Right lobe of liver (tissue), 6 donors: ENCODE measurements at regions not wholly inside any gene's neighbourhood (a gene's known extent, or its start where the extent isn't known, plus 50 kb on each side); places are given as distances from the start of the nearest gene placed in this dataset.
"Not testable (repeated sequence)": the region's sequence is repeated elsewhere in the genome, so short reads cannot be mapped to it uniquely, and the experiment has no call there.

Experiments
- ATAC-seq, 4 donors: fragments of 200-7000 bp; cut with Tn5 transposase; one replicate each; pipeline ENCODE4 v1.9.1; 2020; ENCODE audit warnings: mild to moderate bottlenecking in 4 of 4, moderate library complexity in 4 of 4
- DNase-seq, 3 donors: peaks; one replicate each; pipeline ENCODE4 v3.0.0-alpha.2; 2020
- H3K27ac ChIP-seq, 3 donors: fragments of 200-600 bp; one replicate each; pipeline ENCODE4 v1.8.0; 2022
- H3K27me3 ChIP-seq, 2 donors: fragments of 200-600 bp; one replicate each; pipeline ENCODE4 v1.8.0; 2022
- H3K36me3 ChIP-seq, 4 donors: fragments of 200-600 bp; sonication (generic) in 1 of 4; one replicate each; pipeline versions ENCODE4 v1.5.1 to v1.8.0; 2017 to 2022; ENCODE audit warnings: control low read depth in 1 of 4
- H3K4me1 ChIP-seq, 4 donors: fragments of 200-600 bp; sonication (generic) in 1 of 4; one replicate each; pipeline versions ENCODE4 v1.5.1 to v1.8.0; 2017 to 2022; ENCODE audit warnings: control low read depth in 1 of 4
- H3K4me3 ChIP-seq, 3 donors: fragments of 200-600 bp; one replicate each; pipeline ENCODE4 v1.8.0; 2022
- H3K9me3 ChIP-seq, 4 donors: fragments of 200-600 bp; sonication (generic) in 1 of 4; one replicate each; pipeline versions ENCODE4 v1.5.1 to v1.8.0; 2017 to 2022; ENCODE audit warnings: control low read depth in 1 of 4
- CTCF ChIP-seq, 4 donors: fragments of 200-600 bp in 3 of 4; fragments of 450-650 bp in 1 of 4; IDR thresholded peaks; one replicate each; pipeline versions ENCODE4 v1.5.1 to v1.8.0; 2016 to 2022; ENCODE audit warnings: antibody characterized with exemption in 4 of 4, mild to moderate bottlenecking in 2 of 4
- POLR2A ChIP-seq: fragments of 450-650 bp; IDR thresholded peaks from one replicate; pipeline ENCODE4 v1.6.1; 2017; ENCODE audit warnings: antibody characterized with exemption, mild to moderate bottlenecking
- WGBS: methylation state at CpG from one replicate; pipeline ENCODE4 v1.1.6; 2018; ENCODE audit warnings: low coverage, low lambda C conversion rate; ENCODE audit not compliant: insufficient coverage; ENCODE audit errors: missing lambda C conversion rate; 5-methylcytosine and 5-hydroxymethylcytosine counted together
- intact Hi-C, 2 donors: fragments of 100-400 bp; cut with DNase I; formaldehyde crosslinking; loops; one replicate each; pipeline versions ENCODE4 v1.11.2 to v1.14.1; 2022
- donor health status: DM: no; HTN: yes; CAD: no.
- donor health status: DM: no; HTN: no; CAD: no.
- donor health status: DM: no; HTN: no; CAD: no.
- donor health status: DM: no; HTN: yes; CAD: no.
- donor health status: DM: no; HTN: yes; CAD: no.

GRCh38 chr3:26312816-26313215 lies 309.8 kb upstream of the LRRC3B start:
- WGBS = 80% methylated on average over 1 of the region's 5 CpGs
- DNase-seq = no peak
- intact Hi-C loops = no loop called here
- Histone ChIP-seq H3K4me3 (no peak overlapping the region), H3K27me3 (no peaks in the 10 kb centered on the region), H3K27ac (no peak overlapping the region), H3K36me3 (no peaks in the 10 kb centered on the region), H3K4me1 (no peaks in the 10 kb centered on the region), H3K9me3 (no peaks in the 10 kb centered on the region)
- ATAC-seq = no peak
- no peak for TF ChIP-seq CTCF (IDR thresholded peaks at IDR 0.05)

GRCh38 chr3:26316472-26316871 lies 306.1 kb upstream of the LRRC3B start:
- H3K27me3 ChIP-seq = no peaks in the 10 kb centered on the region
- no peak overlapping the region for H3K4me3 ChIP-seq
- DNase-seq (no peak), ATAC-seq (no peak)
- H3K36me3 ChIP-seq = no peaks in the 10 kb centered on the region
- H3K27ac ChIP-seq = no peak overlapping the region
- intact Hi-C loops = no loop called here
- TF ChIP-seq POLR2A (no peak), CTCF (IDR thresholded peaks at IDR 0.05) (no peak)
- no peaks in the 10 kb centered on the region for H3K9me3 ChIP-seq
- H3K4me1 ChIP-seq = no peaks in the 10 kb centered on the region

GRCh38 chr3:26323741-26324140 lies 298.8 kb upstream of the LRRC3B start:
- ATAC-seq, H3K27me3 ChIP-seq, H3K36me3 ChIP-seq, intact Hi-C loops, H3K4me3 ChIP-seq, H3K27ac ChIP-seq, H3K4me1 ChIP-seq, DNase-seq, H3K9me3 ChIP-seq: not testable (repeated sequence)
- 42% methylated on average over 3 of the region's 6 CpGs for WGBS

- DNase-seq = no peak
- H3K4me1 ChIP-seq = no peaks in the 10 kb centered on the region
- TF ChIP-seq POLR2A = no peak
- TF ChIP-seq CTCF (IDR thresholded peaks at IDR 0.05) = no peak
- H3K36me3 ChIP-seq = no peaks in the 10 kb centered on the region
- 27% methylated on average over 2 of the region's 3 CpGs for WGBS
- H3K27me3 ChIP-seq = no peaks in the 10 kb centered on the region
- no peak overlapping the region for H3K27ac ChIP-seq
- intact Hi-C loops = no loop called here
- no peaks in the 10 kb centered on the region for H3K9me3 ChIP-seq
- peak in 1 of 4 donors; percentile 17 for ATAC-seq
- H3K4me3 ChIP-seq = no peak overlapping the region
Measured at GRCh38 chr3:26340001-26340400, 282.6 kb upstream of the LRRC3B start.

- TF ChIP-seq CTCF (IDR thresholded peaks at IDR 0.05) (no peak), POLR2A (no peak)
- Histone ChIP-seq H3K9me3 (no peaks in the 10 kb centered on the region), H3K27ac (no peak overlapping the region), H3K4me1 (no peaks in the 10 kb centered on the region), H3K36me3 (no peaks in the 10 kb centered on the region), H3K4me3 (no peak overlapping the region), H3K27me3 (no peaks in the 10 kb centered on the region)
- no peak for DNase-seq
- intact Hi-C loops = no loop called here
- ATAC-seq = no peak
- 17% methylated on average over 1 of the region's 1 CpG for WGBS
Measured at GRCh38 chr3:26343647-26344046, 278.9 kb upstream of the LRRC3B start.
